H1 (cell line): ENCODE measurements at regions not wholly inside any gene's neighbourhood (a gene's known extent, or its start where the extent isn't known, plus 50 kb on each side); places are given as distances from the start of the nearest gene placed in this dataset.

Experiments used
- BCL11A ChIP-seq, 2 experiments: IDR thresholded peaks; one replicate each; pipeline ENCODE4 v1.6.1; 2011; ENCODE audit warnings: low read depth in 2 of 2, low read length in 2 of 2, mild to moderate bottlenecking in 2 of 2
- EGR1 ChIP-seq: IDR thresholded peaks from 2 replicates; pipeline ENCODE4 v1.6.1; 2011; ENCODE audit warnings: low read depth, low read length, borderline replicate concordance

- TF ChIP-seq EGR1: no peak
- no peak for TF ChIP-seq BCL11A (IDR thresholded peaks at IDR 0.05; ENCODE audit: low read depth in 2 of 2, low read length in 2 of 2)
Observed at GRCh38 chr5:23216345-23216744, 291.1 kb upstream of the PRDM9 start (continued).
